ENCODE measurements at regions not wholly inside any gene's neighbourhood (a gene's known extent, or its start where the extent isn't known, plus 50 kb on each side); places are given as distances from the start of the nearest gene placed in this dataset.

DNA sequence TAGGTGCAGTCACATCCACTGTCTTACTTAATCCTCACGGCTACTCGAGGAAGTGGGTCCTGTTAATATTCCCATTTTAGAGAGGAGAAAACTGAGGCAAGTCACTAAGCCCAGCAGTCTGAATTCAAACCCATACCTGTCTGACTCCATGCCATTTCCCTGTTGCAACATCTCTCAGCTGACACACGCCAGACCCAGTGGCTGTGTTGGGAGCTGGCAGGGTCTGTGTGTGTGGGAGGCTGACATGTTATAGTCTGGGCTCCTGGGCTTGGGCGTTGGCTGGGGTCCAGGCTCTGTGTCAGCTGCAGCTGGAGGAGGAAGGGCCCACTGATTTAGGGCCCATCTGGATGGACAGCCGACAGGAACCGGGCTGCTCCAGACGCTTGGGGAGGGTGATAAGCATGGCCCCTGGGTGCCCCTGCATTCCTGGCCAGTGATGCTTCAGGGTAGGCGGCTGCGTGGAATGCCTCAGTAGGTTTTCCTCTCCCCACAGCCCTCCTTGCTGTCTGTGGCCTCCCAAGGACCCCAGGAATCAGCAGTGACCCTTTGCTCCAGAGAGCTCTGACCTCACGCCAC is 562.5 kb downstream of the MN1 start:
- Histone ChIP-seq H3K9me3 (ENCODE audit: control insufficient read depth in 1 of 2, low read length in 2 of 2) (no peaks in the 10 kb centered on the region), H3K27ac (ENCODE audit: low read depth, low read length) (no peak overlapping the region), H3K27me3 (ENCODE audit: insufficient read depth, low read length) (no peaks in the 10 kb centered on the region), H3K36me3 (ENCODE audit: insufficient read depth, low read length) (no peaks in the 10 kb centered on the region), H3K4me3 (ENCODE audit: low read length in 2 of 2) (no peak overlapping the region), H3K4me1 (ENCODE audit: insufficient read depth, low read length) (no peaks in the 10 kb centered on the region)
- no peak overlapping the region for H3K27ac Mint-ChIP-seq
- POLR2A ChIA-PET (ENCODE audit: partially characterized antibody), result no interaction called here
- DNase-seq, result no peak
- CTCF ChIA-PET (ENCODE audit: partially characterized antibody), result no interaction called here
- no peaks in the 10 kb centered on the region for H3K4me1 Mint-ChIP-seq
- no peaks in the 10 kb centered on the region for H3K36me3 Mint-ChIP-seq
- intact Hi-C loops (cut with micrococcal nuclease), result no loop called here
- peaks cover 0 to 3% of the 10 kb centered on the region in 2 donors for H3K27me3 Mint-ChIP-seq
- H3K4me3 Mint-ChIP-seq, result no peak overlapping the region
- peaks cover 0 to 11% (median 0%) of the 10 kb centered on the region in 8 donors for H3K9me3 Mint-ChIP-seq

DNA sequence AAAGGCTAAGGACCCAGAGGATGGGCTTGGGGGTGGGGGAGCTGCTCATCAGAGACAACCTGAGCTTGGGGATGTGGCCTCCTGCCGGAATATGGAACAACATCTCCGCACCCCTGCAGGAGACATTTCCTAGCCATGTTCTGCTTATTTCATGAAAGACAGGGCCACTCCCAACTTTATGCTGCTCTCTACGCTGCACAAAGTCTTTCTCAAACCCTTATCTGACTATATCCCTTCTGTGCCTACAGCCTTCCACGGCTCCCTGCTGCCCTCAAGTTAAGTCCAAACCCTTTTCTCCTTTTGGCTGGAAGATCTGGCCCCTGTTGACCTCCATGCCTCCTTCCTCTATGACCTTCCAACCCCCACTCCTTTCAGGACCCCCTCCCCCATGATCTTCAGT is 562.0 kb downstream of the MN1 start:
- Mint-ChIP-seq H3K36me3 (no peaks in the 10 kb centered on the region), H3K27ac (no peak overlapping the region), H3K4me1 (no peaks in the 10 kb centered on the region), H3K4me3 (no peak overlapping the region), H3K9me3 (peaks cover 0 to 9% (median 0%) of the 10 kb centered on the region in 8 donors), H3K27me3 (peaks cover 0 to 3% of the 10 kb centered on the region in 2 donors)
- Histone ChIP-seq H3K27ac (ENCODE audit: low read depth, low read length) (no peak overlapping the region), H3K4me1 (ENCODE audit: insufficient read depth, low read length) (no peaks in the 10 kb centered on the region), H3K36me3 (ENCODE audit: insufficient read depth, low read length) (no peaks in the 10 kb centered on the region), H3K4me3 (ENCODE audit: low read length in 2 of 2) (no peak overlapping the region), H3K27me3 (ENCODE audit: insufficient read depth, low read length) (no peaks in the 10 kb centered on the region), H3K9me3 (ENCODE audit: control insufficient read depth in 1 of 2, low read length in 2 of 2) (no peaks in the 10 kb centered on the region)
- ChIA-PET CTCF (ENCODE audit: partially characterized antibody) (no interaction called here), POLR2A (ENCODE audit: partially characterized antibody) (no interaction called here)
- DNase-seq, result no peak
- intact Hi-C loops (cut with micrococcal nuclease), result no loop called here

DNA sequence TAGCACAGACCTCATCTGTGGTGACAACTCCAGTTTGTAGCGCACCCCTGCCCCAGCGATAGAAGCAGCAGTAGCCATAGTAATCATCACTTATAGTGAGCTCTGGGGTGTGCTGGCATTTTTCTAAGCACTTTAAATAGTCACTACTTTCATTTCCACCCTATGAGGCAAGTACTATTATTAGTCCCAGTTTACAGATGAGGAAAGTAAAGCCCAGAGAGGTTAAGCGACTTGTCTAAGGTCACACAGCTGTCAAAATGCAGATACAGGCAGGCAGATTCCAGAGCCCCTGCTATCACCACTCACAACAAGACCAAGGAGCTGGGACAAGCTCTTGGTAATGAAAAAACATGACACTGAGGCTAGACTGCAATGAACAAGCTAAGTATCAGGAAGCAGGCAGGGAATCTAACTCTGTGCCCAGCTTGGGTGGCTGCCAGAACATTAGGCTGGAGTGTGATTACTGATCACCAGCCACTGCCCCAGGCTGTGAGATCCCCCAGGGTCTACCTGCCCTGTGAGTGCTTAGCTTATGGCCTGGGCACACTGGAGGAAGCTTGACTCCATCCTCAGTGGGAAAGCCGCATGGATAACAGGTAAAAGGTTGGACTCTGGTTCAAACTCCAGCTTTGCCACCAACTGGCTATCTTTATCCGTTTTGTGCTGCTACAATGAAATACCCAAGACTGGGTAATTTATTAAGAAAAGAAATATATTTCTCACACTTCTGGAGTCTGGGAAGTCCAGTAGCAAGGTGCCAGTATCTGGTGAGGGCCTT is 561.1 kb downstream of the MN1 start:
- H3K27ac ChIP-seq (ENCODE audit: low read depth, low read length), result no peak overlapping the region
- POLR2A ChIA-PET (ENCODE audit: partially characterized antibody), result no interaction called here
- H3K4me3 ChIP-seq (ENCODE audit: low read length in 2 of 2), result no peak overlapping the region
- Mint-ChIP-seq H3K27me3 (peaks cover 0 to 3% of the 10 kb centered on the region in 2 donors), H3K36me3 (no peaks in the 10 kb centered on the region), H3K27ac (no peak overlapping the region), H3K9me3 (no peaks in the 10 kb centered on the region), H3K4me1 (no peaks in the 10 kb centered on the region), H3K4me3 (no peak overlapping the region)
- intact Hi-C loops (cut with micrococcal nuclease), result no loop called here
- no peaks in the 10 kb centered on the region for H3K36me3 ChIP-seq (ENCODE audit: insufficient read depth, low read length)
- no peaks in the 10 kb centered on the region for H3K27me3 ChIP-seq (ENCODE audit: insufficient read depth, low read length)
- CTCF ChIA-PET (ENCODE audit: partially characterized antibody), result no interaction called here
- no peak for DNase-seq
- H3K9me3 ChIP-seq (ENCODE audit: control insufficient read depth in 1 of 2, low read length in 2 of 2), result no peaks in the 10 kb centered on the region
- no peaks in the 10 kb centered on the region for H3K4me1 ChIP-seq (ENCODE audit: insufficient read depth, low read length)

DNA sequence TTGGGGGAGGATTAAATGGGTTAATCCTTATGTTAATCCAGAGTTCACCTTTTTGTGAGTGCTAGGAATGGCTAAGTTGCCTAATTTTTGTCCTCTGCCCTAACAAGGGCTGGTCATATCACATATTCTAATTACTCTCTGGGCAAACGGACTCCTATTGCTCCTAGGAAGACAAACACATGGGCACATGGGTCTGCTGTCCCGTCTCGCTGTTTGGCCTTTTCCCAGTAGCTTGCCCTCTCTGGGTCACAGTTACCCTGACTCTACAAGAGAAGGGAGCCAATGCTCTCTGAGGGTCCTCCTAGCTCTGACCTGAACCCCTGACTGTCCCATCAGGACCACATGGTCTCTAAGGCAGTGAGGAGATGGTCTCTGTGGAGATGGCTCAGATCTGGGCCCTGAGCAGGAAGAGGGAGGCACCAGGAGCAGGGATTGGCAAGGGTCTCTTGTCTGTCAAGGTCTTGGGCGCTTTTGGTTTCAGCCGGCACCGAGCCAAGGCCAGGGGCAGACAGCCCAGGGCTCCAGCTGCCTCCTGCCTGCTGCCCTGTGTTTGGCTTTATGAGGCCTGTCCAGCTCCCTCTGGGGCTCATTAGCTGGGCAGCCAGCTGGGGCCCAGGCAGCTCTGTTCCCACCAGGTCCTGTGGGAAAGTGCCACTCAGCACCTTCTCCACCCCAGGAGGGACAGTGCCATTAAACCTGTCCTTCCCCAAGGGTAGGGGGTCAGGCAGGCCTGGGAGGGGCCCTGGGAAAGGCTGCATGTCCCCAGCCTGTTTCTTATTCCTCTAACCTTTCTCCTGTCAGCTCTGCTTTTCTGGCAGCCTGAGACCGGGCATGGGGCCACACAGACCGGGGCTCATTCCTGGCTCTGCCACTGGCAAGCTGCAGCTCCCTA is 559.9 kb downstream of the MN1 start:
- H3K9me3 ChIP-seq (ENCODE audit: control insufficient read depth in 1 of 2, low read length in 2 of 2), result no peaks in the 10 kb centered on the region
- POLR2A ChIA-PET (ENCODE audit: partially characterized antibody), result no interaction called here
- Mint-ChIP-seq H3K27me3 (peaks cover 0 to 3% of the 10 kb centered on the region in 2 donors), H3K4me1 (peaks cover 1 to 5% (median 3%) of the 10 kb centered on the region in 4 donors), H3K27ac (no peak overlapping the region), H3K9me3 (no peaks in the 10 kb centered on the region), H3K36me3 (no peaks in the 10 kb centered on the region), H3K4me3 (no peak overlapping the region)
- intact Hi-C loops (cut with micrococcal nuclease), result no loop called here
- no peak overlapping the region for H3K4me3 ChIP-seq (ENCODE audit: low read length in 2 of 2)
- no peak for DNase-seq
- no peaks in the 10 kb centered on the region for H3K36me3 ChIP-seq (ENCODE audit: insufficient read depth, low read length)
- H3K27me3 ChIP-seq (ENCODE audit: insufficient read depth, low read length), result no peaks in the 10 kb centered on the region
- CTCF ChIA-PET (ENCODE audit: partially characterized antibody), result no interaction called here
- no peaks in the 10 kb centered on the region for H3K4me1 ChIP-seq (ENCODE audit: insufficient read depth, low read length)
- H3K27ac ChIP-seq (ENCODE audit: low read depth, low read length), result no peak overlapping the region

DNA sequence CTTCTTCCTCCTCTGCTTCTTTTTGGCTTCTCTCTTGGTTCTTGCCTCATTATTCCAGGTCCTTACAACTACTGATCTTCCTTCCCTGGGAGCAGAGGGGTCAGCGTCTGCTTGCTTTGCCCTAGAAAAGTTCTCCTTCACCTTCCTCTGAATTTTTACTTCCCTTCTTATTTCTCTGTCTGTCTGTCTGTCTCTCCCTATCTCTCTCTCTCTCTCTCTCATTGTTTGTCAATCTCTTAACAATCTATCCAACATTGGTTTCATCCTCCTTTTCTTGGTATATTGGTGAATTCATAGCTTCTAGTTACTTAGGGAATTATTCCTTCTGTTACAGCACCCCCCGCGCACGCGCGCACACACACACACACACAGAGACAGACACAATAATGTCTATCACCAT is 559.1 kb downstream of the MN1 start:
- no peak overlapping the region for H3K4me3 Mint-ChIP-seq
- H3K9me3 Mint-ChIP-seq, result no peaks in the 10 kb centered on the region
- Histone ChIP-seq H3K27ac (ENCODE audit: low read depth, low read length) (no peak overlapping the region), H3K36me3 (ENCODE audit: insufficient read depth, low read length) (no peaks in the 10 kb centered on the region), H3K4me3 (ENCODE audit: low read length in 2 of 2) (no peak overlapping the region), H3K4me1 (ENCODE audit: insufficient read depth, low read length) (no peaks in the 10 kb centered on the region), H3K9me3 (ENCODE audit: control insufficient read depth in 1 of 2, low read length in 2 of 2) (no peaks in the 10 kb centered on the region), H3K27me3 (ENCODE audit: insufficient read depth, low read length) (no peaks in the 10 kb centered on the region)
- no peak for DNase-seq
- ChIA-PET POLR2A (ENCODE audit: partially characterized antibody) (no interaction called here), CTCF (ENCODE audit: partially characterized antibody) (no interaction called here)
- intact Hi-C loops (cut with micrococcal nuclease), result no loop called here
- H3K27me3 Mint-ChIP-seq, result peaks cover 0 to 3% of the 10 kb centered on the region in 2 donors
- H3K27ac Mint-ChIP-seq, result no peak overlapping the region
- no peaks in the 10 kb centered on the region for H3K36me3 Mint-ChIP-seq
- H3K4me1 Mint-ChIP-seq, result peaks cover 5 to 10% (median 10%) of the 10 kb centered on the region in 4 donors

DNA sequence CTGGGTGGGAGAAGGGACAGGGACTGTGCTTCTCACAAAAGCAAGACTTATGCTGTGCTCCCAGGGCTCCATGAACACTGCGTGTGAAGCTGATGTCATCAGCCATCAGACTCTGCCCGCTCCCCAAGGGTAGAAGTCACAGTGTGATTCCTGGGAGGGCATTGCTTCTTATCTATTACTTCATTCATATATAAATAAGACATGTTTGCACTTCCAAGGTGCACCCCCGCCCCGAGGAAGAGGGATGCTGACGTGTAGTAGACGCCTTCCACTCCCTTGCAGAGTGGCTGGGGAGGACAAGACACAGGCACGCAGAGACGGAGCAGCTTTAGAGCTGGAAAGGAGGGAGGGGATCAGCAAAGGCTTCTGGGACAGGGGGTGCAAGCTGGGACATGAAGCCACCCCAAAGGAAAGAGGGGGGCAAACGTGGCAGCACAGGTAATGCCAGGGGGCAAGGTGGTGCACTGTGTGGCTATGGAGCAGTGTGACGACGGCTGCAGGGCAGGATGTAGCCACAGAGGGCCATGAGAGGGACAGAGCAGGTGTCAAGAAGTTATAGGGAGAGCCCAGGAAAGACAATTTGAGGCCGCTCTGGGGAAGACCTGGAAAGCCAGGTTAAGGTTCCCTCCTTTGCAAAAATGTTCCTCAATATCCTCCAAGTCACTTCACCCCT is 558.5 kb downstream of the MN1 start:
- Histone ChIP-seq H3K4me3 (ENCODE audit: low read length in 2 of 2) (no peak overlapping the region), H3K4me1 (ENCODE audit: insufficient read depth, low read length) (no peaks in the 10 kb centered on the region), H3K9me3 (ENCODE audit: control insufficient read depth in 1 of 2, low read length in 2 of 2) (no peaks in the 10 kb centered on the region), H3K36me3 (ENCODE audit: insufficient read depth, low read length) (no peaks in the 10 kb centered on the region), H3K27me3 (ENCODE audit: insufficient read depth, low read length) (no peaks in the 10 kb centered on the region), H3K27ac (ENCODE audit: low read depth, low read length) (no peak overlapping the region)
- H3K36me3 Mint-ChIP-seq, result no peaks in the 10 kb centered on the region
- H3K27me3 Mint-ChIP-seq, result peaks cover 0 to 3% of the 10 kb centered on the region in 2 donors
- POLR2A ChIA-PET (ENCODE audit: partially characterized antibody), result no interaction called here
- peaks cover 9 to 16% (median 11%) of the 10 kb centered on the region in 4 donors for H3K4me1 Mint-ChIP-seq
- H3K27ac Mint-ChIP-seq, result no peak overlapping the region
- H3K9me3 Mint-ChIP-seq, result no peaks in the 10 kb centered on the region
- H3K4me3 Mint-ChIP-seq, result no peak overlapping the region
- intact Hi-C loops (cut with micrococcal nuclease), result no loop called here
- CTCF ChIA-PET (ENCODE audit: partially characterized antibody), result no interaction called here
- DNase-seq, result no peak

DNA sequence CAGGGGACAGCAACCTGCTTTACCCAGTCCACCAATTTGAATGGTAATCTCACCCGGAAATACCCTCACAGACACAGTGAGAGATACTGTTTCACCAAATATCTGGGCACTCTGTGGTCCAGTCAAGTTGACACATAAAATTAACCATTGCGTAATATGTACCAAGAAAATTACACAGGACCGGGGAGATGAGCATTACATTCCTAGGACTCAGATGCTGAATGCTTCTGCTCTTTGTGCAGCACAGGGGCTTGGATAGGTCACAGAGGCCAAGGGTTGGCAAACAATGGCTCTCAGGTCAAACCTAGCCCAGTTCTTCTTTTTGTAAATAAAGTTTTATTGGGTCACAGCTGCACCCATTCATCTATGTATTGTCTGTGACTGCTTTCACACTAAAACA is 557.2 kb downstream of the MN1 start:
- H3K27me3 ChIP-seq (ENCODE audit: insufficient read depth, low read length), result no peaks in the 10 kb centered on the region
- no peak for DNase-seq
- no peaks in the 10 kb centered on the region for H3K36me3 Mint-ChIP-seq
- H3K4me1 ChIP-seq (ENCODE audit: insufficient read depth, low read length), result no peaks in the 10 kb centered on the region
- no peak overlapping the region for H3K27ac ChIP-seq (ENCODE audit: low read depth, low read length)
- H3K9me3 Mint-ChIP-seq, result no peaks in the 10 kb centered on the region
- intact Hi-C loops (cut with micrococcal nuclease), result no loop called here
- peaks cover 9 to 16% (median 11%) of the 10 kb centered on the region in 4 donors for H3K4me1 Mint-ChIP-seq
- H3K4me3 ChIP-seq (ENCODE audit: low read length in 2 of 2), result no peak overlapping the region
- no peak overlapping the region for H3K4me3 Mint-ChIP-seq
- ChIA-PET POLR2A (ENCODE audit: partially characterized antibody) (no interaction called here), CTCF (ENCODE audit: partially characterized antibody) (no interaction called here)
- no peaks in the 10 kb centered on the region for H3K9me3 ChIP-seq (ENCODE audit: control insufficient read depth in 1 of 2, low read length in 2 of 2)
- peaks cover 0 to 3% of the 10 kb centered on the region in 2 donors for H3K27me3 Mint-ChIP-seq
- H3K36me3 ChIP-seq (ENCODE audit: insufficient read depth, low read length), result no peaks in the 10 kb centered on the region
- no peak overlapping the region for H3K27ac Mint-ChIP-seq

All from CD4-positive, alpha-beta memory T cell (primary cell).